NB4 (cell line): ENCODE measurements at regions not wholly inside any gene's neighbourhood (a gene's known extent, or its start where the extent isn't known, plus 50 kb on each side); places are given as distances from the start of the nearest gene placed in this dataset.

Experiments
- MYC ChIP-seq: IDR thresholded peaks from 2 replicates; pipeline ENCODE4 v1.6.1; 2011; ENCODE audit warnings: low read depth, low read length
- POLR2A ChIP-seq: IDR thresholded peaks from 2 replicates; pipeline ENCODE4 v1.6.1; 2011; ENCODE audit warnings: mild to moderate bottlenecking; ENCODE audit not compliant: insufficient read length; ENCODE audit errors: extremely low read depth
- TF ChIP-seq, protein P1 (sequence below): IDR thresholded peaks from one replicate; pipeline ENCODE4 v1.5.1; 2012; ENCODE audit warnings: low read depth, low read length
- TF ChIP-seq, protein P2 (sequence below): IDR thresholded peaks from 2 replicates; pipeline ENCODE4 v1.6.1; 2011; ENCODE audit warnings: low read depth, low read length

DNA sequence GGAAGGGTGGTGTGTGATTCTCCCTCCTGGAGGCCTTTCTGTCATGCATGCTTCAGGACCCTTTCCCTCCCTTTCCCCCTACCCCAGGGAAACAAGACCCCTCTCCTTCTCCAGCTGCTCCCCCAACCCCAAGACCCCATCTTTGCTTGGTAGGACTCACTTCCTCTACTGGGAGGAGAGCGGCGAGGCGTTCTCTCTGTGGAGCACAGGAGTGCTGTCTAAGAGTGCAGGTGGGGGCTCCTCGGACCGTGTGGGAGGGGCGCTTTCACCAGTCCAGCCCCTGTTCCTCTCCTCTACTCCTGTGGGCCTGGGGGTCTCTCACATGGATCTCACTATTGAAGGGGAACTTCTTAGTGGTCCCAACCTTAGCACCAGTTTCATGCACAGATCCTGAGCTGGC is 456.1 kb upstream of the ASIC2 start:
- TF ChIP-seq POLR2A (no peak), MYC (no peak)
- TF ChIP-seq, protein P1, sequence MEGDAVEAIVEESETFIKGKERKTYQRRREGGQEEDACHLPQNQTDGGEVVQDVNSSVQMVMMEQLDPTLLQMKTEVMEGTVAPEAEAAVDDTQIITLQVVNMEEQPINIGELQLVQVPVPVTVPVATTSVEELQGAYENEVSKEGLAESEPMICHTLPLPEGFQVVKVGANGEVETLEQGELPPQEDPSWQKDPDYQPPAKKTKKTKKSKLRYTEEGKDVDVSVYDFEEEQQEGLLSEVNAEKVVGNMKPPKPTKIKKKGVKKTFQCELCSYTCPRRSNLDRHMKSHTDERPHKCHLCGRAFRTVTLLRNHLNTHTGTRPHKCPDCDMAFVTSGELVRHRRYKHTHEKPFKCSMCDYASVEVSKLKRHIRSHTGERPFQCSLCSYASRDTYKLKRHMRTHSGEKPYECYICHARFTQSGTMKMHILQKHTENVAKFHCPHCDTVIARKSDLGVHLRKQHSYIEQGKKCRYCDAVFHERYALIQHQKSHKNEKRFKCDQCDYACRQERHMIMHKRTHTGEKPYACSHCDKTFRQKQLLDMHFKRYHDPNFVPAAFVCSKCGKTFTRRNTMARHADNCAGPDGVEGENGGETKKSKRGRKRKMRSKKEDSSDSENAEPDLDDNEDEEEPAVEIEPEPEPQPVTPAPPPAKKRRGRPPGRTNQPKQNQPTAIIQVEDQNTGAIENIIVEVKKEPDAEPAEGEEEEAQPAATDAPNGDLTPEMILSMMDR = no peak
- TF ChIP-seq, protein P2, sequence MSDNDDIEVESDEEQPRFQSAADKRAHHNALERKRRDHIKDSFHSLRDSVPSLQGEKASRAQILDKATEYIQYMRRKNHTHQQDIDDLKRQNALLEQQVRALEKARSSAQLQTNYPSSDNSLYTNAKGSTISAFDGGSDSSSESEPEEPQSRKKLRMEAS = no peak
